HCEC 1CT (cell line): ENCODE measurements at regions not wholly inside any gene's neighbourhood (a gene's known extent, or its start where the extent isn't known, plus 50 kb on each side); places are given as distances from the start of the nearest gene placed in this dataset.
A peak's percentile ranks its signal among the peaks of the same experiment; 100 is the strongest.
"Not testable (repeated sequence)": the region's sequence is repeated elsewhere in the genome, so short reads cannot be mapped to it uniquely, and the experiment has no call there.

Experiments
- DNase-seq: peaks from one replicate; pipeline ENCODE4 v3.0.0-alpha.2; 2017

GRCh38 chr6:14373648-14374437, 256.3 kb downstream of the CD83 start:
- no peak for DNase-seq

- no peak for DNase-seq
Observed at GRCh38 chr6:14375930-14376329, 258.4 kb downstream of the CD83 start.

GRCh38 chr6:14379568-14379967, 262.0 kb downstream of the CD83 start:
- DNase-seq = no peak

- no peak for DNase-seq
Observed at GRCh38 chr6:14380086-14380820, 262.7 kb downstream of the CD83 start.

GRCh38 chr6:14380901-14381828, 263.6 kb downstream of the CD83 start:
- no peak for DNase-seq

GRCh38 chr6:14381829-14382677, 264.5 kb downstream of the CD83 start:
- no peak for DNase-seq

GRCh38 chr6:14382678-14383236, 265.2 kb downstream of the CD83 start:
- no peak for DNase-seq

GRCh38 chr6:14383393-14384174, 266.0 kb downstream of the CD83 start:
- DNase-seq = no peak

- no peak for DNase-seq
Observed at GRCh38 chr6:14384175-14384949, 266.8 kb downstream of the CD83 start.

- no peak for DNase-seq
Observed at GRCh38 chr6:14386263-14386662, 268.7 kb downstream of the CD83 start.

GRCh38 chr6:14386668-14387067, 269.1 kb downstream of the CD83 start:
- DNase-seq = no peak

GRCh38 chr6:14388371-14388770, 270.8 kb downstream of the CD83 start:
- DNase-seq = no peak

- DNase-seq = not testable (repeated sequence)
Observed at GRCh38 chr6:14389776-14390175, 272.2 kb downstream of the CD83 start.

GRCh38 chr6:14390805-14391204, 273.2 kb downstream of the CD83 start:
- DNase-seq = no peak

GRCh38 chr6:14393910-14394309, 276.3 kb downstream of the CD83 start:
- no peak for DNase-seq

- DNase-seq = no peak
Observed at GRCh38 chr6:14396392-14396791, 278.8 kb downstream of the CD83 start.

- DNase-seq = peak; percentile 69
Observed at GRCh38 chr6:14396826-14397517, 279.4 kb downstream of the CD83 start.

- DNase-seq = no peak
Observed at GRCh38 chr6:14397518-14397901, 279.9 kb downstream of the CD83 start.

GRCh38 chr6:14398953-14399352, 281.4 kb downstream of the CD83 start:
- DNase-seq = no peak

- DNase-seq = no peak
Observed at GRCh38 chr6:14399635-14400034, 282.1 kb downstream of the CD83 start.
